Sigmoid colon (tissue), 6 donors: ENCODE measurements at regions not wholly inside any gene's neighbourhood (a gene's known extent, or its start where the extent isn't known, plus 50 kb on each side); places are given as distances from the start of the nearest gene placed in this dataset.

Source experiments
- DNase-seq: peaks from one replicate; pipeline ENCODE4 v3.0.0-alpha.2; 2019
- H3K27ac ChIP-seq, 4 donors: fragments of 200-600 bp; sonication (generic); one replicate each; pipeline ENCODE4 v1.5.1; 2016 to 2019; ENCODE audit warnings: mild to moderate bottlenecking in 1 of 4
- H3K27me3 ChIP-seq, 3 donors: fragments of 200-600 bp; sonication (generic); one replicate each; pipeline ENCODE4 v1.5.1; 2019; ENCODE audit warnings: mild to moderate bottlenecking in 1 of 3
- H3K36me3 ChIP-seq, 4 donors: fragments of 200-600 bp; sonication (generic); one replicate each; pipeline ENCODE4 v1.5.1; 2016 to 2019
- H3K4me1 ChIP-seq, 4 donors: fragments of 200-600 bp; sonication (generic); one replicate each; pipeline ENCODE4 v1.5.1; 2017 to 2019
- H3K4me3 ChIP-seq, 4 donors: fragments of 200-600 bp; sonication (generic); one replicate each; pipeline ENCODE4 v1.5.1; 2017 to 2019; ENCODE audit warnings: mild to moderate bottlenecking in 2 of 4, moderate library complexity in 1 of 4
- H3K9me3 ChIP-seq, 4 donors: fragments of 200-600 bp in 3 of 4; sonication (generic) in 3 of 4; one replicate each; pipeline versions ENCODE4 v1.5.1 to v1.6.1; 2013 to 2019
- EP300 ChIP-seq, 4 donors: sonication (generic); formaldehyde crosslinking; IDR thresholded peaks; one replicate each; pipeline ENCODE4 v1.6.1; 2017; ENCODE audit warnings: antibody characterized with exemption in 4 of 4
- POLR2A ChIP-seq, 2 donors: fragments of 450-650 bp; IDR thresholded peaks; one replicate each; pipeline ENCODE4 v1.6.1; 2016; ENCODE audit warnings: antibody characterized with exemption in 2 of 2, mild to moderate bottlenecking in 2 of 2, moderate library complexity in 2 of 2
- POLR2AphosphoS5 ChIP-seq, 4 donors: sonication (generic); formaldehyde crosslinking; IDR thresholded peaks; one replicate each; pipeline ENCODE4 v1.6.1; 2017; ENCODE audit warnings: antibody characterized with exemption in 4 of 4
- WGBS, 2 donors: extraction: QIAGEN DNeasy Blood & Tissue Kit; methylation state at CpG; one replicate each; pipeline ENCODE4 v1.1.7; 2013; 5-methylcytosine and 5-hydroxymethylcytosine counted together
- intact Hi-C: fragments of 100-400 bp; cut with DNase I; formaldehyde crosslinking; loops from one replicate; pipeline ENCODE4 v1.15.1; 2023
- TF ChIP-seq, protein P1 (sequence below), 4 experiments: fragments of 450-650 bp in 3 of 4; fragments of 200-600 bp in 1 of 4; IDR thresholded peaks; one replicate each; pipeline ENCODE4 v1.5.1; 2016 to 2019; ENCODE audit warnings: antibody characterized with exemption in 4 of 4, mild to moderate bottlenecking in 3 of 4, moderate library complexity in 2 of 4
- donor health status: healthy with polysubstance abuse.
- donor health status: healthy.

DNA sequence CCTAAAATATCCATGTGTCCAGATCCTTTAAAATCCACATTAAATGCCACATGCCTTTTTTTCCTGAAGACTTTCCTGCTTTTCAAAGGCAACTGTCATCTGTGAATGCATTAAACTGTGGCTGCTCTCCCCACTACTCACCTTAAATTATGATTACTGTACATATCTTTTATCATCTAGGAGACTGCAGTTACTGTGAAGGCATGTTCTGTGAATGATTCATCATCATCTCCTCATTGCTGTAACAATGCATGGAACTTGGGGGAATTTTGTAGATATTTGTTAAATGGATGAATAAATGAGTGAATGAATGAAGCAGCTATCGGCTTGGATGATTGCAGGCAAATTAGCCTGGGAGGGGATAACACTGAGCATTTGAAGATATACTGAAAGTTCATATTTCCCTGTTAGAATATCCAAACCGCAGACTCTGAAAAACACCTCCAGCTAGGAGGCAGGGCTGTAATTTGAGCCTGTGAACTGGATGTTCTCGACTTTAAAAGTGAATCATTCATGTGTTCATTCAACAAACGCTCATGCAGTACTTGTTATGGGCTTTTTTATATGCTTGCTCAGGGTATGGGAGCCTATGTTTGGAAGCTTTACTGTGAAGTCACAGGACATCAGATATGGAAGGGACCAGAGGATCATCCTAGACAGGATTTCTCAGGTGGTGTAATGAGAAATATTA, 519.2 kb downstream of the KIF4B start:
- intact Hi-C loops = no loop called here
- H3K27ac ChIP-seq = no peak overlapping the region
- H3K36me3 ChIP-seq = no peaks in the 10 kb centered on the region
- TF ChIP-seq POLR2A (IDR thresholded peaks at IDR 0.05) (no peak), POLR2AphosphoS5 (IDR thresholded peaks at IDR 0.05) (no peak), EP300 (IDR thresholded peaks at IDR 0.05) (no peak)
- TF ChIP-seq, protein P1, sequence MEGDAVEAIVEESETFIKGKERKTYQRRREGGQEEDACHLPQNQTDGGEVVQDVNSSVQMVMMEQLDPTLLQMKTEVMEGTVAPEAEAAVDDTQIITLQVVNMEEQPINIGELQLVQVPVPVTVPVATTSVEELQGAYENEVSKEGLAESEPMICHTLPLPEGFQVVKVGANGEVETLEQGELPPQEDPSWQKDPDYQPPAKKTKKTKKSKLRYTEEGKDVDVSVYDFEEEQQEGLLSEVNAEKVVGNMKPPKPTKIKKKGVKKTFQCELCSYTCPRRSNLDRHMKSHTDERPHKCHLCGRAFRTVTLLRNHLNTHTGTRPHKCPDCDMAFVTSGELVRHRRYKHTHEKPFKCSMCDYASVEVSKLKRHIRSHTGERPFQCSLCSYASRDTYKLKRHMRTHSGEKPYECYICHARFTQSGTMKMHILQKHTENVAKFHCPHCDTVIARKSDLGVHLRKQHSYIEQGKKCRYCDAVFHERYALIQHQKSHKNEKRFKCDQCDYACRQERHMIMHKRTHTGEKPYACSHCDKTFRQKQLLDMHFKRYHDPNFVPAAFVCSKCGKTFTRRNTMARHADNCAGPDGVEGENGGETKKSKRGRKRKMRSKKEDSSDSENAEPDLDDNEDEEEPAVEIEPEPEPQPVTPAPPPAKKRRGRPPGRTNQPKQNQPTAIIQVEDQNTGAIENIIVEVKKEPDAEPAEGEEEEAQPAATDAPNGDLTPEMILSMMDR (IDR thresholded peaks at IDR 0.05) = no peak
- no peaks in the 10 kb centered on the region for H3K4me1 ChIP-seq
- 53 to 72% methylated on average over 4 of the region's 4 CpGs for WGBS, 2 donors
- no peak overlapping the region for H3K4me3 ChIP-seq
- H3K27me3 ChIP-seq = no peaks in the 10 kb centered on the region
- no peak for DNase-seq
- H3K9me3 ChIP-seq = no peaks in the 10 kb centered on the region

- Histone ChIP-seq H3K27ac (no peak overlapping the region), H3K4me3 (no peak overlapping the region), H3K36me3 (no peaks in the 10 kb centered on the region), H3K27me3 (no peaks in the 10 kb centered on the region), H3K4me1 (no peaks in the 10 kb centered on the region), H3K9me3 (no peaks in the 10 kb centered on the region)
- no peak for DNase-seq
- TF ChIP-seq, protein P1 (IDR thresholded peaks at IDR 0.05) = no peak
- no peak for TF ChIP-seq POLR2A (IDR thresholded peaks at IDR 0.05)
- no peak for TF ChIP-seq POLR2AphosphoS5 (IDR thresholded peaks at IDR 0.05)
- TF ChIP-seq EP300 (IDR thresholded peaks at IDR 0.05) = no peak
- 1 to 16% methylated on average over 2 of the region's 2 CpGs for WGBS, 2 donors
- intact Hi-C loops = no loop called here
These were observed 526.5 kb downstream of the KIF4B start for GRCh38 chr5:155540000-155540595.

GRCh38 chr5:155546075-155546474, 532.5 kb downstream of the KIF4B start:
- intact Hi-C loops = no loop called here

GRCh38 chr5:155554500-155554899, 540.9 kb downstream of the KIF4B start:
- intact Hi-C loops = no loop called here
- 48 to 65% methylated on average over 3 of the region's 3 CpGs for WGBS, 2 donors

More at GRCh38 chr5:155546075-155546474, 532.5 kb downstream of the KIF4B start:
- TF ChIP-seq POLR2A (IDR thresholded peaks at IDR 0.05) (no peak), POLR2AphosphoS5 (IDR thresholded peaks at IDR 0.05) (no peak), EP300 (IDR thresholded peaks at IDR 0.05) (no peak)
- TF ChIP-seq, protein P1 (IDR thresholded peaks at IDR 0.05) = no peak
- H3K4me3 ChIP-seq = no peak overlapping the region
- H3K36me3 ChIP-seq = no peaks in the 10 kb centered on the region
- no peaks in the 10 kb centered on the region for H3K4me1 ChIP-seq
- no peaks in the 10 kb centered on the region for H3K27me3 ChIP-seq
- no peak for DNase-seq
- no peak overlapping the region for H3K27ac ChIP-seq
- H3K9me3 ChIP-seq = no peaks in the 10 kb centered on the region

More at GRCh38 chr5:155554500-155554899, 540.9 kb downstream of the KIF4B start:
- Histone ChIP-seq H3K4me3 (no peak overlapping the region), H3K27ac (no peak overlapping the region), H3K4me1 (no peaks in the 10 kb centered on the region), H3K36me3 (no peaks in the 10 kb centered on the region), H3K9me3 (no peaks in the 10 kb centered on the region), H3K27me3 (no peaks in the 10 kb centered on the region)
- no peak for TF ChIP-seq POLR2AphosphoS5 (IDR thresholded peaks at IDR 0.05)
- TF ChIP-seq POLR2A (IDR thresholded peaks at IDR 0.05) = no peak
- TF ChIP-seq, protein P1 (IDR thresholded peaks at IDR 0.05) = no peak
- TF ChIP-seq EP300 (IDR thresholded peaks at IDR 0.05) = no peak
- no peak for DNase-seq
